Gastrocnemius medialis (tissue), 4 donors: ENCODE measurements at regions not wholly inside any gene's neighbourhood (a gene's known extent, or its start where the extent isn't known, plus 50 kb on each side); places are given as distances from the start of the nearest gene placed in this dataset.

Experiments used
- ATAC-seq, 2 donors: fragments of 150-250 bp; one replicate each; pipeline ENCODE4 v1.9.1; 2016
- DNase-seq, 2 donors: peaks; one replicate each; pipeline ENCODE4 v3.0.0-alpha.2; 2019
- H3K27ac ChIP-seq, 4 donors: fragments of 200-600 bp; sonication (generic); 1 replicate in 1 of 4; 2 replicates in 3 of 4; pipeline ENCODE4 v1.5.1; 2016 to 2018; ENCODE audit warnings: mild to moderate bottlenecking in 2 of 4, moderate library complexity in 1 of 4
- H3K27me3 ChIP-seq, 3 donors: fragments of 200-600 bp; sonication (generic) in 2 of 3; 1 replicate in 1 of 3; 2 replicates in 2 of 3; pipeline versions ENCODE4 v1.5.1 to v1.6.0; 2016 to 2019; ENCODE audit warnings: mild to moderate bottlenecking in 1 of 3, moderate library complexity in 1 of 3
- H3K36me3 ChIP-seq, 2 donors: fragments of 200-600 bp; sonication (generic) in 1 of 2; one replicate each; pipeline ENCODE4 v1.5.1; 2017 to 2018
- H3K4me1 ChIP-seq, 2 donors: fragments of 200-600 bp; sonication (generic) in 1 of 2; one replicate each; pipeline ENCODE4 v1.5.1; 2016 to 2017; ENCODE audit warnings: mild to moderate bottlenecking in 2 of 2
- H3K4me3 ChIP-seq, 4 donors: fragments of 200-600 bp; sonication (generic) in 3 of 4; 1 replicate in 1 of 4; 2 replicates in 3 of 4; pipeline ENCODE4 v1.5.1; 2016 to 2019; ENCODE audit warnings: mild to moderate bottlenecking in 2 of 4
- H3K9me3 ChIP-seq, 3 donors: fragments of 200-600 bp; sonication (generic) in 2 of 3; 1 replicate in 1 of 3; 2 replicates in 2 of 3; pipeline ENCODE4 v1.5.1; 2016 to 2019
- CTCF ChIP-seq, 5 experiments: fragments of 450-650 bp in 3 of 5; fragments of 200-600 bp in 2 of 5; sonication (generic) in 2 of 5; IDR thresholded peaks in 4 of 5; conservative IDR thresholded peaks in 1 of 5; 1 replicate in 4 of 5; 2 replicates in 1 of 5; pipeline ENCODE4 v1.5.1; 2016 to 2019; ENCODE audit warnings: antibody characterized with exemption in 5 of 5, mild to moderate bottlenecking in 3 of 5, moderate library complexity in 3 of 5
- POLR2A ChIP-seq, 2 donors: fragments of 450-650 bp; IDR thresholded peaks; one replicate each; pipeline ENCODE4 v1.6.1; 2017; ENCODE audit warnings: antibody characterized with exemption in 2 of 2, mild to moderate bottlenecking in 2 of 2, moderate library complexity in 2 of 2
- in situ Hi-C, 4 donors: fragments of 200-750 bp; cut with MboI; loops; one replicate each; pipeline versions ENCODE4 v1.15.0 to v1.8.0; 2017; ENCODE audit warnings: low sequenced_read_pairs in 4 of 4
- intact Hi-C: fragments of 100-400 bp; cut with DNase I; formaldehyde crosslinking; loops from one replicate; pipeline ENCODE4 v1.15.1; 2023; ENCODE audit warnings: low total_unique reads

GRCh38 chr15:96042734-96043224 is 287.7 kb upstream of the NR2F2 start:
- TF ChIP-seq CTCF (IDR thresholded peaks at IDR 0.05 in 4 of 5, conservative IDR thresholded peaks at IDR 0.05 in 1 of 5) (no peak), POLR2A (IDR thresholded peaks at IDR 0.05) (no peak)
- in situ Hi-C loops = no loop called here
- intact Hi-C loops = no loop called here
- H3K4me3 ChIP-seq = no peak overlapping the region
- no peaks in the 10 kb centered on the region for H3K27me3 ChIP-seq
- H3K36me3 ChIP-seq = no peaks in the 10 kb centered on the region
- peaks cover 5 to 8% of the 10 kb centered on the region in 2 donors for H3K4me1 ChIP-seq
- DNase-seq = no peak
- no peak for ATAC-seq
- no peaks in the 10 kb centered on the region for H3K9me3 ChIP-seq
- H3K27ac ChIP-seq = no peak overlapping the region

DNA sequence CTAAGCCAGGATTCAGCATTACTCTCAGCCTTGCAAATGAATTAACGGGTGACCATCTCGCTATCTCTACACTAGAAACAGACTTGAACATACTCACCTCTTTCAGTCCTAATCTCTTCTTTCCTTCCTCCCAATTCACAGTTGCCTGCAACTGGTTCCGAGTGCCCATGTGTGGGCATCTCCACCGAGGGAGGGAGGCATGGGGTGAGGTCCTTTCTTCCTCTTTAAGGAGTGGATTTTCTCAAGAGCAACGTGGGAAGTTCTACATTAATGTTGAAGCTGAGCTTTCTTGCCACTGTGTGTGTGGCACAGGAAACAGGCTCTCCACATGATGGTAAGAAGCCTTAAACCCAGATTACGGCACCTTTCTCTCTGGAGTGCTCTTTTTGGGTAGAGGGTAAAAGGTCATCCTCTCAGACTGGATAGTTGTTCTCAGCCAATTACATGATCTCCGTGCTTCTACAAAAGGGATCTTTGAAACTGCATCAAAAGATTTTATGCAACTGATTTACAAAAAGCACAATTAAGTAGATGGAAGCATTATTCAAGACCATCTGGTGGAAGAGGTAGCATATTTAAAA is 286.8 kb upstream of the NR2F2 start:
- no peaks in the 10 kb centered on the region for H3K36me3 ChIP-seq
- H3K27ac ChIP-seq = no peak overlapping the region
- no peak for DNase-seq
- peaks cover 7 to 11% of the 10 kb centered on the region in 2 donors for H3K4me1 ChIP-seq
- ATAC-seq = no peak
- H3K9me3 ChIP-seq = no peaks in the 10 kb centered on the region
- in situ Hi-C loops (no loop called here), intact Hi-C loops (no loop called here)
- H3K27me3 ChIP-seq = no peaks in the 10 kb centered on the region
- H3K4me3 ChIP-seq = no peak overlapping the region
- TF ChIP-seq POLR2A (IDR thresholded peaks at IDR 0.05) (no peak), CTCF (IDR thresholded peaks at IDR 0.05 in 4 of 5, conservative IDR thresholded peaks at IDR 0.05 in 1 of 5) (no peak)

GRCh38 chr15:96046620-96047240 is 283.8 kb upstream of the NR2F2 start:
- intact Hi-C loops (no loop called here), in situ Hi-C loops (no loop called here)
- ATAC-seq (no peak), DNase-seq (no peak)
- TF ChIP-seq POLR2A (IDR thresholded peaks at IDR 0.05) = no peak
- TF ChIP-seq CTCF (IDR thresholded peaks at IDR 0.05 in 4 of 5, conservative IDR thresholded peaks at IDR 0.05 in 1 of 5) = no peak
- no peaks in the 10 kb centered on the region for H3K9me3 ChIP-seq
- no peak overlapping the region for H3K4me3 ChIP-seq
- no peaks in the 10 kb centered on the region for H3K36me3 ChIP-seq
- H3K27me3 ChIP-seq = no peaks in the 10 kb centered on the region
- H3K27ac ChIP-seq = peak overlapping the region; percentile 31 to 52 (median 38)
- H3K4me1 ChIP-seq = peaks cover 17 to 21% of the 10 kb centered on the region in 2 donors

DNA sequence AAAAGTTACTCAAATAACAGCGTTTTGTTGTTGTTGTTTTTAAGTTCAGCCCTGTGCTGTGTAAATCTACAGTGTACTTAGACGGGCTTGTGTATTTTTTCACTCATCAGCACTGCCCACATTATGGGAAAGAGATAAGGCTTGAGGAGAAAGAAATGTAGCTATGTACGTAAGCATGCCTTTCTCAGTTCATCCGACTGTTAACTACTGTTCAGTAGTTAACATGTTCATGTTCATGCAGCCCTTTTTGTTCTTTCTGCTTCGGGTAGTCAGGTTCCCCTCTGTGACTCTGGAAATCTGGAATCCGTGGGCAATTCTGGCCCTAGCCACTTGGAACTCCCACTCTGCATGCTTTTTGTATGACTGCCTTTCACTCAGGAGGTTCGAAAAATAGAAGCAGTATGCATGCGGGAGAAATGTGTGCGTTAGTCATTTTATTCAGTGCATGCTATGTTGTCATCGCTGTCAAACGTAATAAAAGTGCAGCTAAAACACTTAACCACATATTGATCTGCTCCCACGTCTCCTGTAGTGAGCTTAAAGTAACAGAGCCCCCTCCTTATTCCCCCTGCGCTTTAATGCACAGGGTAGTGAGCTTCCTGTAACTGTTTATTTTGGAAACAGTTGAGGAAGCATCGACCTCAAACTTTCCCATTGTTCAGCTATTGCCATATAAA is 283.1 kb upstream of the NR2F2 start:
- H3K27me3 ChIP-seq = no peaks in the 10 kb centered on the region
- H3K9me3 ChIP-seq = no peaks in the 10 kb centered on the region
- TF ChIP-seq CTCF (IDR thresholded peaks at IDR 0.05 in 4 of 5, conservative IDR thresholded peaks at IDR 0.05 in 1 of 5) (no peak), POLR2A (IDR thresholded peaks at IDR 0.05) (no peak)
- ATAC-seq (peak in 1 of 2 donors; percentile 45), DNase-seq (no peak)
- H3K27ac ChIP-seq = peak overlapping the region; percentile 31 to 52 (median 38)
- intact Hi-C loops (no loop called here), in situ Hi-C loops (no loop called here)
- H3K4me3 ChIP-seq = peak overlapping the region in 2 of 4 donors; percentile 3 to 7
- H3K36me3 ChIP-seq = no peaks in the 10 kb centered on the region
- H3K4me1 ChIP-seq = peaks cover 17 to 21% of the 10 kb centered on the region in 2 donors
